PFSK-1 (cell line): ENCODE measurements at regions not wholly inside any gene's neighbourhood (a gene's known extent, or its start where the extent isn't known, plus 50 kb on each side); places are given as distances from the start of the nearest gene placed in this dataset.

Experiments used
- FOXP2 ChIP-seq: optimal IDR thresholded peaks from 2 replicates; pipeline ENCODE3; 2011; ENCODE audit warnings: borderline replicate concordance, control low read depth, inconsistent platforms; ENCODE audit not compliant: insufficient read depth; ENCODE audit errors: extremely low read length, extremely low read depth
- POLR2AphosphoS5 ChIP-seq: IDR thresholded peaks from 2 replicates; pipeline ENCODE4 v1.6.1; 2012; ENCODE audit warnings: low read depth, mild to moderate bottlenecking, control low read depth, low read length, moderate library complexity
- REST ChIP-seq, 2 experiments: IDR thresholded peaks; 2 replicates each; pipeline versions ENCODE4 v1.6.1 to v1.8.0; 2011 to 2012; ENCODE audit warnings: low read depth in 2 of 2, low read length in 2 of 2, control low read depth in 1 of 2, inconsistent platforms in 1 of 2, mild to moderate bottlenecking in 1 of 2, moderate library complexity in 1 of 2; ENCODE audit not compliant: insufficient read depth in 1 of 2
- SIN3A ChIP-seq: IDR thresholded peaks from 2 replicates; pipeline ENCODE4 v1.6.1; 2012; ENCODE audit warnings: mild to moderate bottlenecking, low read length, moderate library complexity, borderline replicate concordance; ENCODE audit not compliant: insufficient read depth
- TAF1 ChIP-seq: IDR thresholded peaks from 2 replicates; pipeline ENCODE4 v1.6.1; 2012; ENCODE audit warnings: low read length, control low read depth, borderline replicate concordance; ENCODE audit not compliant: insufficient read depth

- peak; percentile 80 to 94 for TF ChIP-seq REST (IDR thresholded peaks at IDR 0.05; ENCODE audit: insufficient read depth in 1 of 2, low read depth in 2 of 2, low read length in 2 of 2)
- no peak for TF ChIP-seq POLR2AphosphoS5
Observed at GRCh38 chr5:167861129-167861927, 430.1 kb upstream of the WWC1 start.

GRCh38 chr5:167861928-167862426, 429.5 kb upstream of the WWC1 start:
- TF ChIP-seq TAF1: no peak
- no peak for TF ChIP-seq REST (IDR thresholded peaks at IDR 0.05; ENCODE audit: insufficient read depth in 1 of 2, low read depth in 2 of 2, low read length in 2 of 2)
- TF ChIP-seq FOXP2: no peak
- no peak for TF ChIP-seq POLR2AphosphoS5
- no peak for TF ChIP-seq SIN3A

GRCh38 chr5:167863883-167864282, 427.6 kb upstream of the WWC1 start:
- TF ChIP-seq TAF1: no peak
- TF ChIP-seq POLR2AphosphoS5: no peak
- TF ChIP-seq REST (IDR thresholded peaks at IDR 0.05; ENCODE audit: insufficient read depth in 1 of 2, low read depth in 2 of 2, low read length in 2 of 2): no peak
- TF ChIP-seq FOXP2: no peak
- no peak for TF ChIP-seq SIN3A

GRCh38 chr5:167864801-167865200, 426.6 kb upstream of the WWC1 start:
- TF ChIP-seq REST (IDR thresholded peaks at IDR 0.05; ENCODE audit: insufficient read depth in 1 of 2, low read depth in 2 of 2, low read length in 2 of 2) (no peak), SIN3A (no peak), TAF1 (no peak), POLR2AphosphoS5 (no peak), FOXP2 (no peak)
